ENCODE measurements at regions not wholly inside any gene's neighbourhood (a gene's known extent, or its start where the extent isn't known, plus 50 kb on each side); places are given as distances from the start of the nearest gene placed in this dataset.

- DNase-seq (ENCODE audit: low spot score) (no peak), ATAC-seq (no peak)
- H3K4me3 Mint-ChIP-seq: no peak overlapping the region
- Histone ChIP-seq H3F3A (replicated peaks; ENCODE audit: low read depth) (no peaks in the 10 kb centered on the region), H2AFZ (no peak overlapping the region), H3K4me3 (no peak overlapping the region), H3K27ac (ENCODE audit: low read depth) (no peak overlapping the region), H4K20me1 (replicated peaks; ENCODE audit: insufficient read depth) (no peaks in the 10 kb centered on the region), H3K27me3 (ENCODE audit: insufficient read depth) (no peaks in the 10 kb centered on the region), H3K36me3 (ENCODE audit: insufficient read depth) (no peaks in the 10 kb centered on the region), H3K4me1 (ENCODE audit: insufficient read depth) (peaks cover 5% of the 10 kb centered on the region), H3K4me2 (no peak overlapping the region), H3K9me2 (ENCODE audit: insufficient read depth) (0 out of 2 replicates have a peak, but pooled peaks cover 9% of the 10 kb centered on the region), H3K79me2 (replicated peaks; ENCODE audit: insufficient read depth) (no peaks in the 10 kb centered on the region)
- no peak overlapping the region for H3K27ac Mint-ChIP-seq
- H3K9me3 Mint-ChIP-seq: peaks cover 9% of the 10 kb centered on the region
- H3K36me3 Mint-ChIP-seq (ENCODE audit: low read depth): peaks cover 4% of the 10 kb centered on the region; the same call in 2 of the 3 replicates
- no peaks in the 10 kb centered on the region for H3K4me1 Mint-ChIP-seq
- H3K27me3 Mint-ChIP-seq (ENCODE audit: insufficient read depth, low read depth, poor library complexity): no peaks in the 10 kb centered on the region
- TF ChIP-seq, protein P1, sequence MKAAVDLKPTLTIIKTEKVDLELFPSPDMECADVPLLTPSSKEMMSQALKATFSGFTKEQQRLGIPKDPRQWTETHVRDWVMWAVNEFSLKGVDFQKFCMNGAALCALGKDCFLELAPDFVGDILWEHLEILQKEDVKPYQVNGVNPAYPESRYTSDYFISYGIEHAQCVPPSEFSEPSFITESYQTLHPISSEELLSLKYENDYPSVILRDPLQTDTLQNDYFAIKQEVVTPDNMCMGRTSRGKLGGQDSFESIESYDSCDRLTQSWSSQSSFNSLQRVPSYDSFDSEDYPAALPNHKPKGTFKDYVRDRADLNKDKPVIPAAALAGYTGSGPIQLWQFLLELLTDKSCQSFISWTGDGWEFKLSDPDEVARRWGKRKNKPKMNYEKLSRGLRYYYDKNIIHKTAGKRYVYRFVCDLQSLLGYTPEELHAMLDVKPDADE (IDR thresholded peaks at IDR 0.05): no peak
- TF ChIP-seq JUNB (IDR thresholded peaks at IDR 0.05; ENCODE audit: unreplicated experiment) (no peak), EZH2phosphoT487 (IDR thresholded peaks at IDR 0.05; ENCODE audit: unreplicated experiment) (no peak), CTCF (conservative IDR thresholded peaks at IDR 0.05; ENCODE audit: low read depth in 2 of 2) (no peak), ZNF462 (CRISPR knock-in tag; IDR thresholded peaks at IDR 0.05) (no peak)
Observed at GRCh38 chr12:108389544-108389943, 50.4 kb upstream of the CMKLR1 start.

Measured in GM23338 (cell line).